Right atrium auricular region (tissue), 2 donors: ENCODE measurements at regions not wholly inside any gene's neighbourhood (a gene's known extent, or its start where the extent isn't known, plus 50 kb on each side); places are given as distances from the start of the nearest gene placed in this dataset.

Experiments used
- DNase-seq: peaks from one replicate; pipeline ENCODE4 v3.0.0-alpha.2; 2019; ENCODE audit warnings: low spot score
- H3K27ac ChIP-seq, 2 donors: fragments of 200-600 bp; sonication (generic); 1 replicate in 1 of 2; 2 replicates in 1 of 2; pipeline ENCODE4 v1.5.1; 2016 to 2019
- H3K27me3 ChIP-seq, 2 donors: fragments of 200-600 bp; sonication (generic); one replicate each; pipeline versions ENCODE4 v1.5.1 to v1.6.0; 2017 to 2019
- H3K36me3 ChIP-seq: fragments of 200-600 bp; sonication (generic); one replicate; pipeline ENCODE4 v1.5.1; 2016
- H3K4me1 ChIP-seq, 2 donors: fragments of 200-600 bp; sonication (generic); one replicate each; pipeline versions ENCODE4 v1.5.1 to v1.6.0; 2017 to 2019
- H3K4me3 ChIP-seq, 2 donors: fragments of 200-600 bp; sonication (generic); 1 replicate in 1 of 2; 2 replicates in 1 of 2; pipeline ENCODE4 v1.5.1; 2017 to 2019; ENCODE audit warnings: mild to moderate bottlenecking in 1 of 2, moderate library complexity in 1 of 2
- H3K9me3 ChIP-seq, 2 donors: fragments of 200-600 bp; sonication (generic); one replicate each; pipeline ENCODE4 v1.5.1; 2019
- CTCF ChIP-seq, 2 donors: fragments of 200-600 bp; sonication (generic); IDR thresholded peaks; one replicate each; pipeline ENCODE4 v1.5.1; 2019; ENCODE audit warnings: antibody characterized with exemption in 2 of 2

DNA sequence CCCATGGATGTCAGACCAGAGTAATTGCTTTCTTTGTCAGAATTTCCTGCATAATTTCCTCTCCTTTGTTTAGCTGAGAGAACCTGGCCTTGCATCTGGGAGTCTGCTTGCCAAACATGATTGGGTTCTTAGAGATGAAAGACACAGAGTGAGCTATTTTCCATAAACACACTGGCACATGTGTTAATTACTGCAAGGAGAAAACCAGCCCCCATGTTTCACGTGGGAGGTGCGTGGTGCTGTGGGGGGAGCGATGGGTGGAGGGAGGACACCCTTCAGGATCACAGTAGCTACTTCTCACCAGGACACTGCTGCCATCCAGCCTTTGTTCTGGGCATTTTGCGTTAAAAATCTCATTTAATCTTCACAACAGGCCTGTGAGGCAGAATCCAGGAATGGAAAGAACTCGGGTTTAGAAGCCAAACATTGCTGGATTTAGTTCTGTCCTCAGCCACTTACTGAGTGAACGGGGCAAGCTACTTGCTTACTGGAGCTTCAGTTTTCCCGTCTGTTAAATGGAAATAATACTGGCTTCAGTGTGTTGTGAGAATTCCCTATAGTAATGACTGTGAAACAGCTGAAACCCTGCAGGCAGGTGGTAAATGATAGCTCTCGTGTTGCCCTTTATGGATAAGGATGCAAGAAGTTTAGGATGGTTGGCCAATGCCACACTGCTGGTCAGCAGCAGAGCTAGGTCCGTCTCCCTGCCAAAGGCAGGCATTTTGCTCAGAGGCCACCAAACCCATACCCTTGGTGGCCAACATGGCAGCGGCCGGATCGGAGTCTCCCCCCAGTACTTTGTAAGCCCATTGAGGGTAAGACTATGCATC, 100.1 kb upstream of the ASAP2 start:
- Histone ChIP-seq H3K4me3 (no peak overlapping the region), H3K27me3 (no peaks in the 10 kb centered on the region), H3K27ac (no peak overlapping the region), H3K4me1 (peaks cover 0 to 26% of the 10 kb centered on the region in 2 donors), H3K36me3 (no peaks in the 10 kb centered on the region), H3K9me3 (no peaks in the 10 kb centered on the region)
- no peak for TF ChIP-seq CTCF (IDR thresholded peaks at IDR 0.05)
- DNase-seq, result no peak

DNA sequence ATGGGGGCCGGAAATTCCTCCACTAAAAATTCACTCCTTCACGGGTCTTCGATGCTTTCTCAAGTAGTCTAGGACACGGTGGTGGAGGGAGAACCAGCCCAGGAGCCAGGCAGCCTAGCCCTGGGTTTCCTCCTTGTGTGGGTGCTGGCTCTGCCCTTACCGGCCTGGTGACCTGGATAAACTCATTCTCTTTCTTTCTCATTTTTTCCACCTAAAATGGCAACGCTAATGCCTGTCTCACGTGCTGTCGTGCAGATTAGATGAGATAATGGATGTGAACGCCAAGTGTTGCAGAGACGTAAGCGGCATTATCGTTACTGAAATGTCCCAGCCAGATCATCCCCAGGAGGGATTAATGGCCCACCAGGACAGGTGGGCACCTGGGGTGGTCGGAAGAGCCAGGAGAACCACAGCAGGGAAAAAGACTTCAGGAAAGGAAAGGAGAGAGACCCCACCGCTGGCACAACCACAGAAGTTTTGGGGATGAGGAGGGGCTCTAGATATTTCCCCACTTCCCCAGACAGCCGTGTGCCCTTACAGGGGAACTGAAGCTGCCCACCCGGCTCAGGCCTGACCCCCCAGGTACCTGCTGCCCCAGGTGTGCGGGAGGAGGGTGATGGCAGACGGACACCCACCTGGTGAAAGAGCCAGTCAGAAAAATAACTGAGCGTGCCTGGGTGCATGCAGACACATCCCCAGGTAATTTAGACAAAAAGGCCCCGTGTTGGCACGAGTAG, 100.8 kb upstream of the ASAP2 start:
- Histone ChIP-seq H3K9me3 (no peaks in the 10 kb centered on the region), H3K27me3 (no peaks in the 10 kb centered on the region), H3K27ac (no peak overlapping the region), H3K4me3 (no peak overlapping the region), H3K4me1 (peaks cover 0 to 26% of the 10 kb centered on the region in 2 donors), H3K36me3 (no peaks in the 10 kb centered on the region)
- no peak for TF ChIP-seq CTCF (IDR thresholded peaks at IDR 0.05)
- DNase-seq, result no peak

DNA sequence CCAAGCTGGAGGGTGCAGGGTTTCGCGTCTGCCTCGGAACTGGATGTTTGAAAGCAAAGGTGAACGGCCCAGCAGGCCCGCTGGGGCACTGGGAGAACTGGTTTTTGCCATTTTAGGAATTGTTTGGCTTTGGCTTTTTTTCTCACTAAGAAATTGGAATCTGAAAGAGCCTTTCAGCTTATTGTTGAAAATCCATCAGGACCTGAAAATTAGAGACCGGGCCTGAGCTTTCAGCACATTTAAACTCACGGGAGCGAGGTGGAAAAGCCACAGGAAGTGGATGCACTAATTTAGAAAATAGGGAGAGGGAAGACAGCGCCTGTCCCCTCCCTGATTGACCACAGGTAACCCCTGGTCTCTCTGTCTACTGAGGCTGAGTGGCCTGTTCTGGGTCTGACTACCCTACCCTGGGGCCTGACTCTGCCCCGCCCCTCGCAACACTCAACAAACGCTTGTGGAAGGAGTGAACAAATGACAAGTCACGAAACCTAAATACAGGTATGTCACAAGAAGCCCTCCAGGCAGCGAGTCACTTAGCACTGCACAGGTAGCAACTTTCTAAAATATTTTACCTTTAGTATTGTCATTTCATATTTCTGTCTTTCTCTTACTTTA, 100.3 kb upstream of the MBOAT2 start:
- no peak for TF ChIP-seq CTCF (IDR thresholded peaks at IDR 0.05)
- no peak for DNase-seq

DNA sequence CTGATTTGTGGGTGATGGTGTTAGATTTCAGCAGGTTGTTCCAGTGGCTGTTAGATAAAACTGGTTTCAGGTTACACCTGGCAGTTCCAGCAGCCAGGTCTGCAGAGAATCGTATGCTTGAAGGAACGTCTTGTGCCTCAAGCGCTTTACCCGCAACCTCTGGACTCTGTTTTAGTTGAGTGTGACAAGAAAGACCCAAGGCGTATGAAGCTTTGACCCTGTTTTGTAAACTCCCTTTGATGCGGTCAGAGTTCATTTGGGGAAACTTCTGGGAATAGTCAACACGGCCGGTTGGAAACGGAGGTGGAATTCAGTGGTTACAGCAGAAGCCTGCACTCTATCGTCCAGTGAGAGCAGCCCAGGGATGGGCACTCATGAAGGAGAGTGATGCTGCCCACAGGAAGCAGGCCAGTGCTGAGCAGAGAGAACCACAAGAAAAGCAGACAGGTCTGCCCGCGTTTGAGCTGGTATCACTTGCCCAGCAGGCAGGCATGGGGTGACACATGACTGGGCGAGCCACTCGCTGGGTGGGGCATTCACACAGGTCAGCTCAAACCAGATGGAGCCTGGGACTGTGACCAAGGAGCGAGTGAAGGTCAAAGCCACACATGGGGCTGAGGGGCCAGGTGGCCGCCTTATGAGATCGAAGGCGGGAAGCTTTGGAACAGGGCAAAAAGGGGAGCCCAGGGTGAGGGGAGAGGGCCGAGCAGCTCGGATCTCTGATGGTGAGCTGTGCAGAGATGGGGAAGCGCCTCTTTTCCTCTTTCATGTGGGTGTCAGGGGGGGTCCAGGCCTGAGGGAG, 99.6 kb upstream of the MBOAT2 start:
- no peaks in the 10 kb centered on the region for H3K36me3 ChIP-seq
- H3K4me1 ChIP-seq, result peaks cover 0 to 21% of the 10 kb centered on the region in 2 donors
- no peak for TF ChIP-seq CTCF (IDR thresholded peaks at IDR 0.05)
- H3K27me3 ChIP-seq, result no peaks in the 10 kb centered on the region
- no peak for DNase-seq
- H3K27ac ChIP-seq, result no peak overlapping the region
- no peak overlapping the region for H3K4me3 ChIP-seq
- H3K9me3 ChIP-seq, result no peaks in the 10 kb centered on the region

More for the DNA sequence above, 100.3 kb upstream of the MBOAT2 start:
- H3K9me3 ChIP-seq, result no peaks in the 10 kb centered on the region
- no peaks in the 10 kb centered on the region for H3K36me3 ChIP-seq
- no peaks in the 10 kb centered on the region for H3K27me3 ChIP-seq
- H3K4me1 ChIP-seq, result peaks cover 0 to 26% of the 10 kb centered on the region in 2 donors
- H3K27ac ChIP-seq, result no peak overlapping the region
- H3K4me3 ChIP-seq, result no peak overlapping the region

- peaks cover 0 to 14% of the 10 kb centered on the region in 2 donors for H3K4me1 ChIP-seq
- TF ChIP-seq CTCF (IDR thresholded peaks at IDR 0.05), result no peak
- H3K9me3 ChIP-seq, result no peaks in the 10 kb centered on the region
- no peaks in the 10 kb centered on the region for H3K27me3 ChIP-seq
- no peak overlapping the region for H3K27ac ChIP-seq
- H3K4me3 ChIP-seq, result no peak overlapping the region
- DNase-seq, result no peak
- H3K36me3 ChIP-seq, result no peaks in the 10 kb centered on the region
Observed at GRCh38 chr2:9101763-9102425, 98.4 kb upstream of the MBOAT2 start.
